NCI-H345 treated with DMSO at 0.1 percent for 48 hours (cell line): ENCODE measurements at regions not wholly inside any gene's neighbourhood (a gene's known extent, or its start where the extent isn't known, plus 50 kb on each side); places are given as distances from the start of the nearest gene placed in this dataset.

Source experiments
- DNase-seq: peaks from one replicate; lab custom pipeline; 2025; ENCODE audit not compliant: unreplicated experiment; lab: John Stamatoyannopoulos, UW

DNA sequence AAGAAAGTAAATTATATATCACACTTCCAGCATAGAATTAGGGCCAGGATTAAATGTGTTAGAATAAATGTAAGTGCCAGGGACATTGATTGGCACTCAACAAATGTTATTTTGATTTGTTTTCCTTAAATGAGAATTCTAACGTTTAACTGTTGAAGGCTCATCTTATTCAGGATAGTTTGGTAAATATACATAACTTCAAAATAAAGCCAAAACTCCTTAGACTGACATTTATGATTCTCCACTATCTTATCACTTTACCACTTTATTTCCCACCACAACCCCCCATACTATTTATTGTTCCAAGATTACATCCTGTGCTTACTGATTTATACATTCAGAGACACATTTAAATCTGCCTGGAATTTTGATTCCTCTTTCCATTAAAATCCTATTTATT is 769.5 kb upstream of the CDH2 start:
- no peak for DNase-seq

DNA sequence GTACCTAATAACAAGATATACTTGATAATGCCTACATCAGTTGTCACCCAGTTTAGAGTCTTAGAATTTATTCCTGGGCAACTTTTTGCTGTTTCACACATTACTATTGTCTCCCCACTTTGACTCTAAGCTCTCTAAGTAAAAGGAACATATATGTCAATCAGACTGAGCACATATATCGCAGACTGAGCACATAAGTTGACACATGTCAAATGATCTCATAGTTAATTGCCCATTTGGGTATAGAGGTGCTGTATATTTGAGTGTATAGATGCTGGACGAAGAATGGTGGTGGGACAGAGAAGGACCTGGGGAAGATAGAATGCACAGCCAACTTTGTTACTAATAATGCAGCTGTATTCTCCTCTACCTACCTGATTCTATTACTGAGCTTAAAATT is 746.0 kb upstream of the CDH2 start:
- DNase-seq: no peak

DNA sequence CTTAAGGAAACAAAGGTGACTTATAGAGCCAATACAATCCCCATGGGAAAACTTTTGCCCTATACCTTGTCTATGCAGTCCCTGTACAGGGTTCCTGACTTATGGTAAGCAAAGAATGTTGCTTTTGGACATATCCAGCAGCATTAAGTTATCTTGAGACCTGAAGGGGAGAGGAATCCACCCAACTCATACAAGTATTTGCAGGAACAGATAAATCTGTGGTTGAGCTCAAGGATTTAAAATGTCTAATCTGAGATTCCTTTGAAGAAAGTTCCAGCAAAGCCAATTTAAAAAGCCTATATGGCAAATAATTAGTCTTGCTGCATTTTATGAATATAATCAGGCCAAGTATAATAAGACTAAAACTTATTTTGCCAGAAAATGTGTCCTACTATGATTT is 739.5 kb upstream of the CDH2 start:
- DNase-seq: no peak

DNA sequence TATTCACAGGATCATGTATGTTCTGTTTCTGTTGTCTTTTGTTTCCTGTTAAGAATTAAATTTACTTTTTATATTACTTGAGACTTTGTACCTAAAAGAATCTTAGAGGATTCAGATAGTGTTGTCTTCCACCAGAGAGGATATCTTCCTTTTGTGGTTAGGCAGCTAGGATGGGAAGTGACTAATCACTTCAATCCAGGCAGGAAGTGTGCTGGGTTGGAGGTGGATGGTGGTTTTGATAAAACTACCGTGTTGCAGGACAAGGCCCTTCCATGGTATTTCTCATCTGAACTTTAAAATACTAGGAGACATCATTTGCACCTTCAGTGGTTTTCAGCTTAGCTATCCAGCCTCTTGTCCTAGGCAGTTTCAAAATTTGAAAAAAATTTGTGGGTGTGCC is 728.6 kb upstream of the CDH2 start:
- DNase-seq: no peak

- no peak for DNase-seq
These were observed 727.9 kb upstream of the CDH2 start for GRCh38 chr18:28904789-28905364.

DNA sequence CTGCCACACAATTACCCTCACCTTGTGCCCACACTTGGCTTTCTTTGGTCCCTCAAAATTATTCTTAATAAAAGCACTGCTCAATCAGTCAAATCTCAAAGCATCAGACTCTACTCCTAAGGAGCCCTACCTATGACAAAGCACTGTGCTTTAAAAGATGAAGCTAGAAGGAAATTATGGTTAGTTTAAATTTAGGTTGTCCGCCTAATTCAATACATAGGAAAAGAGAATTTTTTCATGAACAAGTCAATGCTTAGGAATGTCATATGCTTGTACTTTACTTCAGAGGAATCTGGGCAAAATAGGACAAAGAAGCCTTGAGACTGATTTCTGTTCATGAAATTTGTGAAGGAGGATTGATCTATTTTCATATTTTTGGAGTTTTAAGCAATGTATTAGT is 726.4 kb upstream of the CDH2 start:
- DNase-seq: no peak

DNA sequence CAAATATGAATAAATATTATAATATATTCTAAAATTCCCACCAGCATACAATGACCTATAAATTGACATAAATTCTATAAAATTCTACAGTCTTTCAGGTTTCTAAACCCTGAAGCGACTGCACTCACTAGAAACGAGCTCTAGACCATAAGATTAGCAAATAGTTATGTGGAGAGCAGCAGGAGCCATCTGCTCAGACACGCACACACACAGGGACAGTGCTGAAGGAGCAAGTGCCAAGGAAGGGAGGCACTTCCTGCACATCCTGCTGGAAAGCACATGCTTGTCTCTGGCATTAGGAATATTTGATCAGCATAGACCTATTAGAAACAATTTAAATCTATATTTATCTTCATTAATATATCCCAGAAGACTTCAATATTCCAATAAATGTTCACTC is 713.9 kb upstream of the CDH2 start:
- no peak for DNase-seq

- DNase-seq: no peak
These were observed 707.4 kb upstream of the CDH2 start for GRCh38 chr18:28884304-28884703.

DNA sequence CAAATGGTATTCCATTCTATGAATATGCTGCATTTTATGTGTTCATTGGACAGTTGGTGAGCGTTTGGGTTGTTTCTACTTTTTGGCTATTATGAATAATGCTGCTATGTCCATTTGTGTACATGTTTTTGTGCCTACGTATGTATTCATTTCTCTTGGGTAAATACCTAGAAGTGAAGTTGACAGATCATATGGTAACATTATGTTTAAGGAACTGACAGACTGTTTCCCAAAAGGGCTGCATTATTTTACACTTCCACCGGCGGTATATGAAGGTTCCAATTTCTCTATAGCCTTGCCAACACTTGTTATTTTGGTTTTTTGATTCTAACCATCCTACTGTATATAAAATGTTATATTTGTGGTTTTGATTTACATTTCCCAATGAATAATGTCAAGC is 703.9 kb upstream of the CDH2 start:
- DNase-seq: no peak

GRCh38 chr18:28875059-28875458 is 698.1 kb upstream of the CDH2 start:
- no peak for DNase-seq

DNA sequence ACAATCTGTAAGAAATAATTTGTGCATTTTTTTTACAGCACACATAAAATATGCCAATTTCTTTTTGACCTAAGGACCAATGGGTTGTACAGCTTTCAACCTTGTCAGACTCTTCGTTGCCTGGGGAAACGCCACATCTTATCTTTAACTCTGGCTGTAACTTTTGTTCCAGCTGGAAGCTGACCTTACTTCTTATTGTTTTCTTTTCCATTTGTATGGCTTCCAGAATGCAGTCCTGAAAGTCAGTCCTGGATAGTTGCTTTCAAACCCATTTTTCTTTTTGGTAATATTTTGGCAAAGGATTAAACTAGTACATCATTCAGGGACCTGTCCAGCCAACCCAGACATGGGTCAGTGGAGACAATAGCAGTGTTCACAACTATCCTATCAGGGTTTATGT is 686.5 kb upstream of the CDH2 start:
- no peak for DNase-seq

DNA sequence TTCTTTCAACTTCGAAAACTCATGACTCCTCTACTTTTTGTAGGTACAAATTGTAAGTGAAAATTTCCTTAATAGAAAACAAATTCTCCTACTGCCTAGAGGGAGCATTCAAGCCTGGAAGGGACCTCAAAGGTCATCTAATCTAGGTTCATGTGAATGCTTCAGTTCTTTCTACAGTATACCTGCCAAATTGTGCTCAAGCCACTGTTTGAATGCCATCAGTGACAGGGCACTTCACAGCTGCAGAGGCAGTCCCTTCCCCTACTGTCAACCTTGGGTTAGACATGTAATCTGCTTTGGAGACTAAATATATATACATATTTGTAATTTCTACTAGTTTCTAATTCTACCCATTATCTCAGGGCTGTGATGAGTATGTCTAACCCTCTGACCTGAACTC is 681.3 kb upstream of the CDH2 start:
- no peak for DNase-seq

GRCh38 chr18:28855989-28856388 is 679.1 kb upstream of the CDH2 start:
- no peak for DNase-seq

DNA sequence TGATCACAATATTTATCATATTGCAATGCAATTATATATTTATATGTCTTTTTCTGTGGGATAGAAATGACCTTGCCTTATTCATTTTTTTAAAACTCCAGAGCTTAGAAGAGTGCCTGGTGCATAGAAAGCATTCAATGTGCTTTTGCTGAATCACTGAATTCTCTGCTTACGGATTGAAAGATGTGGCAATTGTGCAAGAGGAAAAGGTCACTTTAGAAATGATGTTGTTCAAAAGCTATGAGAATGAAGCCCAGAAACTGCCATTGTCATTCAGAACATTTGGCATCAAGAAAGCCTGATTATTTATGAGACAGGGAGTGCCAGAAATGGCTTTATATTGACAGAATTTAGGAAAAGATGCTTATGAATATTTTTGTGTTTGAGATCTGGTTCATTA is 678.6 kb upstream of the CDH2 start:
- DNase-seq: no peak

- no peak for DNase-seq
These were observed 678.0 kb upstream of the CDH2 start for GRCh38 chr18:28854964-28855363.

- no peak for DNase-seq
These were observed 670.0 kb upstream of the CDH2 start for GRCh38 chr18:28846958-28847357.

- no peak for DNase-seq
These were observed 660.2 kb upstream of the CDH2 start for GRCh38 chr18:28837100-28837499.

GRCh38 chr18:28834889-28835288 is 658.0 kb upstream of the CDH2 start:
- DNase-seq: no peak

- DNase-seq: no peak
These were observed 655.0 kb upstream of the CDH2 start for GRCh38 chr18:28831908-28832307.

GRCh38 chr18:28831476-28831875 is 654.5 kb upstream of the CDH2 start:
- DNase-seq: no peak

GRCh38 chr18:28826107-28826506 is 649.2 kb upstream of the CDH2 start:
- DNase-seq: no peak

DNA sequence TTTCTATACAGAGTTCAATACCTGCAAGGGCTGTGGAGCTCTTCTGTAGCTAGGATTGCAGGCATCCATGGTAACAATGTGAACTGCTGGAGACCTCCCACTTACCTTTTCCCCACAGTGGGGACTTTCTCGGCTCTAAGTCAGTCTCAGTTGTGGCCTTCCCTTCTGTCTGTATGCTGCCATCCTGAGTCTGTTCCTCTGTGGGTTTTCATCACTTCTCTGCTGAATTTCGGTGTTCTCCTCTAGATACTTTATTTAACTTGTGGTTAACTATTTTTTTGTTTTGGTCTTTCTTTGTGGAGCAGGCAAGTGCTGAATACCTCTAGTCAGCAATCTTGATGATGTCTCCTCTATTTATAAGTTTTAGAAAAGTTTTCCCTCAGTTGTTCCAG is 647.2 kb upstream of the CDH2 start:
- DNase-seq: no peak

DNA sequence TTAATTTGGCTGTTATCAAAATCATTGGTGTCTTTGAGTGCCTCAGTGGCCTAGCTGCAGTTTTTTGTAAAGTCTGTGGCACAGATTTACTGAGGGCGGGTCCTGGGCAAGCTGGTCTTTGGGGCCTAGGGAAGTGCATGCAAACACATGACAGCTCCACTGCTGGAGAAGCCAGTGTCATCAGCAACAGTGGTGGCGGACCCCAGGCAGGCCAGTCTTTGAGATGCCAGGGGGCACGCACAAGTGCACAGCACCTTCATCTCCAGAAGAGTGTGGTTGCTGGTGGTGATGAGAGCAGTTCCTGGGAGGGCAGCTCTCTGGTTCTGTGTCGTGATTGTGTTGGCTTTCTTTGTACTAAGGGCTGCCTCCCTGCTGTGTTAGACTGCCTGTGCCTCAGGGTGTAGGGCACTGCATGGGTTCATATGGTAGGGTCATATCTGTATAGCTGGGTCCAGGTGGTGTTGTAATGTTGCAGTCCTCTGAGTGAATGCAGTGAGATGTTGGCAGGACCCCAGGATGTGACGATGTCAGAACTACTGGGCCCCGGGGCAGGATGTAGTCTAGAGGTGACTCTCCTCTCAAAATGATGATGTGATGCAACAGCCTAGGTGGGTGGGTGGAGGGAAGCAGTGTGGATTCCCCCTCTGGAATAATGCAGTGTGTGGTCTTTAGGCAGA is 646.7 kb upstream of the CDH2 start:
- DNase-seq: no peak
